ENCODE measurements at regions not wholly inside any gene's neighbourhood (a gene's known extent, or its start where the extent isn't known, plus 50 kb on each side); places are given as distances from the start of the nearest gene placed in this dataset.

DNA sequence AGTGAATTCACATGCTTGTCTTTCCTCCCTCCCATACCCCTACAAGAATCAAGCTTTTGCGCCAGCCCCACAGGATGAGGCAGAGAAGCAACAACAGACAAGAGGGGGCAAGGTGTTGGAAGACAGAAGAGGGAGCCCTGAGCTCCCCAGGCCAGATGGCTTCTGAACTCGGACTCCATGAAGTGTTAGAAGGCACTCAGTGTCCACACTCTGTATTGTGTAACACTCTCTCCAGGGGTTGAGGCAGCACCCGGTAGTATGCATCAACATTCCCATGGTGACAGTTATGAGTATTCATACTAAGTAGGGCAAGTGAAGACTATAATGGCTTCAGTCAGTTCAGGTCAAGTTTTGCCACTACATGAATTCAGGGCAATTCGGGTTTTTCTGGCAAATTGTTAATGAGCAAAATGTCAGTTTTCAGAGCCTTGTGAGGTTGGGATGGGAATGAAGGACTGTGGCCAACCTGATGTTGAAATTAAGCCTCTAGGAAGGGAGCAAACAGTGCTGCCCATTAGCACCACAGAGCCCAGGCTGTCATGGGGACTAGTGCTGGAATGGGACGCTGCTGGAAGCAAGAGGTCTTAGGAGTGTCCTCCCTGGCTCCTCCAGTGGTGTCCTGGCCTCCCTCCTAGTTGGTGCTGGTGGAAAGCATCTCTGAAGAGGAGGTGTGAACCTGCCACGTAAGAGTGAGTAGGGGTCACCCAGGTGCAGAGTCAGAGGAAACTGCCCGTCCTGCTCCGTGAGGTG is 79.4 kb downstream of the KLF15 start:
- no peak overlapping the region for H3K9ac ChIP-seq
- TF ChIP-seq EZH2phosphoT487 (IDR thresholded peaks at IDR 0.05; ENCODE audit: insufficient read depth, low read depth) (no peak), EZH2 (IDR thresholded peaks at IDR 0.05; ENCODE audit: insufficient read depth, poor library complexity, severe bottlenecking) (no peak)
- in situ Hi-C loops (cut with MboI), result no loop called here
- no peaks in the 10 kb centered on the region for H3F3A ChIP-seq (ENCODE audit: insufficient read depth)
- no peaks in the 10 kb centered on the region for H3K36me3 ChIP-seq (ENCODE audit: low read depth)
- H3K4me1 ChIP-seq (ENCODE audit: insufficient read depth), result no peaks in the 10 kb centered on the region
- H3K27ac ChIP-seq, result no peak overlapping the region
- DNase-seq, result peak; percentile 40
- H3K4me2 ChIP-seq (ENCODE audit: unreplicated experiment), result no peak overlapping the region
- WGBS, 2 experiments (ENCODE audit: low coverage in 1 of 2, low lambda C conversion rate in 2 of 2, missing lambda C conversion rate in 2 of 2), result 69 to 71% methylated on average over 8 of the region's 8 CpGs
- H3K4me3 ChIP-seq, result no peak overlapping the region
- H3K9me2 ChIP-seq (ENCODE audit: insufficient read depth), result no peaks in the 10 kb centered on the region
- no peaks in the 10 kb centered on the region for H4K20me1 ChIP-seq (ENCODE audit: insufficient read depth)
- H3K79me2 ChIP-seq (ENCODE audit: insufficient read depth), result no peaks in the 10 kb centered on the region
- no peaks in the 10 kb centered on the region for H3K27me3 ChIP-seq (replicated peaks; ENCODE audit: insufficient read depth)
- no peak overlapping the region for H2AFZ ChIP-seq
- no peaks in the 10 kb centered on the region for H3K9me3 ChIP-seq (ENCODE audit: low read depth)

DNA sequence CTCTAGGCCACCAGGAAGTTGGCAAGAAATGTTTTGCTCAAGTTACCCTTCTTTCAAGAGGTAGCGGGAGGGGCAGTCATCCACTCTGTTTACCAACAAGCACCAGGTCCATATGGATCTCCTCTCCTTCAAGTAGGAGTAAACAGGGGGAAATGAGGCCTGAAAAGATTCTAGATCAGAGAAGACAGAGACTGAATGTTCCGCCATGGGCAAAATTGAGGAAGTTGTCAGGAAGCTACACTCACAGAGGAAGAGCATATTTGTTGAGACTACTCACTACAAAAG is 81.6 kb downstream of the KLF15 start:
- no peak for DNase-seq
- Histone ChIP-seq H3K4me3 (no peak overlapping the region), H3K9me3 (ENCODE audit: low read depth) (no peaks in the 10 kb centered on the region), H3K9me2 (ENCODE audit: insufficient read depth) (no peaks in the 10 kb centered on the region), H2AFZ (no peak overlapping the region), H3K27me3 (replicated peaks; ENCODE audit: insufficient read depth) (no peaks in the 10 kb centered on the region), H3K79me2 (ENCODE audit: insufficient read depth) (no peaks in the 10 kb centered on the region), H3K36me3 (ENCODE audit: low read depth) (no peaks in the 10 kb centered on the region), H3F3A (ENCODE audit: insufficient read depth) (0 out of 2 replicates have a peak, but pooled peaks cover 3% of the 10 kb centered on the region), H3K27ac (no peak overlapping the region), H3K4me2 (ENCODE audit: unreplicated experiment) (no peak overlapping the region), H4K20me1 (ENCODE audit: insufficient read depth) (no peaks in the 10 kb centered on the region), H3K9ac (no peak overlapping the region), H3K4me1 (ENCODE audit: insufficient read depth) (peaks cover 2% of the 10 kb centered on the region)
- TF ChIP-seq EZH2 (IDR thresholded peaks at IDR 0.05; ENCODE audit: insufficient read depth, poor library complexity, severe bottlenecking), result no peak
- no peak for TF ChIP-seq EZH2phosphoT487 (IDR thresholded peaks at IDR 0.05; ENCODE audit: insufficient read depth, low read depth)
- in situ Hi-C loops (cut with MboI), result no loop called here
- 95 to 100% methylated on average over 2 of the region's 2 CpGs for WGBS, 2 experiments (ENCODE audit: low coverage in 1 of 2, low lambda C conversion rate in 2 of 2, missing lambda C conversion rate in 2 of 2)

DNA sequence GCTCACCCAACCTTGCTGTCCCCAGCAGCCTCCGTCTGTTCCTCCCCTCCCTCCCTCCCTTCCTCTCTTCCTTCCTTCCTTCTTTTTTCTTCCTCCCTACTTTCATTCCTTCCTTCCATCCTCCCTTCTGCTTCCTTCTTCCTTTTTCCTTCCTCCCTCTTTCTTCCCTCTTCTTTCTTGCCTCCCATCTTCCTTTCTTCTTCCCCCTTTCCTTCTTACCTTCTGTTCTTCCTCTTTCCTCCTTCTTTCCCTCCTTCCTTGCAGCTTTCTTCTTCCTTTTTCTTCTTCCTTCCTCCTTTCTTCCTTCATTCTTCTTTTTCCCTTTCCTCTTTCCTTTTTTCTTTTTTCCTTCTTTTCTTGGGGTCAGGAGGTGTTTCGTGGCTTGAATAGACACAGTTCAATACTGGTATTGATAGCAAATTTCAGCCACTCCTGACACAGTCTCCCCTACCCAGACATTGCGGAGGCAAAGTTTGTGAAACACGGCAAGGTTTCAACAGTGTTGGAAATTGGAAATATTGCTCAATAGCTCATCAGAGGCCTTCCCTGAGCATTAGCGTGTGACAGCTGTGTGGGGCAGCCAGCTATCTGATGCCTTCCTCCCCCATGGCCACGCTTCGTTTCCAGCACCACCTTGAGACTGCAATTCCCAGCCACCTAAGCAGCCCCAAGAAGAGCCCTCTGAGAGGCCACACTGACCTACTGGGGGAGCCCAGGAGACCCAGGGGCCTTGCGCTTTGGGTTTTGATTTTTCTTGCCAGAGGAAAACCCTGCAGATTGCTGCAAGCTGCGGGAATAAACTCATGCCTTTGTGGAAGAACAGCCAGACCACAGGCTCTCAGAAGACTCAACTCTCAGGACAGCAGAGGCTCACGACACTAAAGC is 82.2 kb downstream of the KLF15 start:
- H2AFZ ChIP-seq, result no peak overlapping the region
- H3K4me3 ChIP-seq, result no peak overlapping the region
- no peak overlapping the region for H3K27ac ChIP-seq
- no peaks in the 10 kb centered on the region for H3K9me3 ChIP-seq (ENCODE audit: low read depth)
- no peak overlapping the region for H3K9ac ChIP-seq
- WGBS, 2 experiments (ENCODE audit: low coverage in 1 of 2, low lambda C conversion rate in 2 of 2, missing lambda C conversion rate in 2 of 2), result 91 to 94% methylated on average over 9 to 10 of the region's 10 CpGs
- no peak for TF ChIP-seq EZH2phosphoT487 (IDR thresholded peaks at IDR 0.05; ENCODE audit: insufficient read depth, low read depth)
- TF ChIP-seq EZH2 (IDR thresholded peaks at IDR 0.05; ENCODE audit: insufficient read depth, poor library complexity, severe bottlenecking), result no peak
- no peaks in the 10 kb centered on the region for H3K79me2 ChIP-seq (ENCODE audit: insufficient read depth)
- no peaks in the 10 kb centered on the region for H3K27me3 ChIP-seq (replicated peaks; ENCODE audit: insufficient read depth)
- in situ Hi-C loops (cut with MboI), result no loop called here
- DNase-seq, result no peak
- H3K36me3 ChIP-seq (ENCODE audit: low read depth), result no peaks in the 10 kb centered on the region
- H3F3A ChIP-seq (ENCODE audit: insufficient read depth), result peaks cover 8% of the 10 kb centered on the region; the same call in 1 of the 2 replicates
- peaks cover 8% of the 10 kb centered on the region for H3K4me1 ChIP-seq (ENCODE audit: insufficient read depth)
- no peaks in the 10 kb centered on the region for H3K9me2 ChIP-seq (ENCODE audit: insufficient read depth)
- H3K4me2 ChIP-seq (ENCODE audit: unreplicated experiment), result no peak overlapping the region
- H4K20me1 ChIP-seq (ENCODE audit: insufficient read depth), result no peaks in the 10 kb centered on the region

- H3K36me3 ChIP-seq (ENCODE audit: low read depth), result no peaks in the 10 kb centered on the region
- in situ Hi-C loops (cut with MboI), result no loop called here
- H3K4me1 ChIP-seq (ENCODE audit: insufficient read depth), result peaks cover 13% of the 10 kb centered on the region
- no peak overlapping the region for H3K4me3 ChIP-seq
- peaks cover 25% of the 10 kb centered on the region for H3F3A ChIP-seq (ENCODE audit: insufficient read depth)
- DNase-seq, result peak; percentile 47
- TF ChIP-seq EZH2phosphoT487 (IDR thresholded peaks at IDR 0.05; ENCODE audit: insufficient read depth, low read depth) (no peak), EZH2 (IDR thresholded peaks at IDR 0.05; ENCODE audit: insufficient read depth, poor library complexity, severe bottlenecking) (no peak)
- no peaks in the 10 kb centered on the region for H4K20me1 ChIP-seq (ENCODE audit: insufficient read depth)
- H3K4me2 ChIP-seq (ENCODE audit: unreplicated experiment), result no peak overlapping the region
- H3K27me3 ChIP-seq (replicated peaks; ENCODE audit: insufficient read depth), result no peaks in the 10 kb centered on the region
- peak overlapping the region; percentile 11; the same call in 1 of the 2 replicates for H3K27ac ChIP-seq
- no peaks in the 10 kb centered on the region for H3K9me3 ChIP-seq (ENCODE audit: low read depth)
- H3K79me2 ChIP-seq (ENCODE audit: insufficient read depth), result no peaks in the 10 kb centered on the region
- 37% methylated on average over 9 of the region's 9 CpGs for WGBS, 2 experiments (ENCODE audit: low coverage in 1 of 2, low lambda C conversion rate in 2 of 2, missing lambda C conversion rate in 2 of 2)
- H3K9ac ChIP-seq, result no peak overlapping the region
- H2AFZ ChIP-seq, result peak overlapping the region; percentile 53
- no peaks in the 10 kb centered on the region for H3K9me2 ChIP-seq (ENCODE audit: insufficient read depth)
Measured at GRCh38 chr3:126270145-126270811, 86.9 kb downstream of the KLF15 start.

Measured in GM23248 (cell line).